Stimulated activated CD8-positive, alpha-beta memory T cell treated with anti-CD3 and anti-CD28 coated beads, Interleukin-7, amount 100 ng/mL, for 4 hours (primary cell): ENCODE measurements at regions not wholly inside any gene's neighbourhood (a gene's known extent, or its start where the extent isn't known, plus 50 kb on each side); places are given as distances from the start of the nearest gene placed in this dataset.

ENCODE experiments used
- DNase-seq, 2 donors: peaks; one replicate each; pipeline ENCODE4 v3.0.0-alpha.2; 2020; ENCODE audit warnings: low read depth in 2 of 2

DNA sequence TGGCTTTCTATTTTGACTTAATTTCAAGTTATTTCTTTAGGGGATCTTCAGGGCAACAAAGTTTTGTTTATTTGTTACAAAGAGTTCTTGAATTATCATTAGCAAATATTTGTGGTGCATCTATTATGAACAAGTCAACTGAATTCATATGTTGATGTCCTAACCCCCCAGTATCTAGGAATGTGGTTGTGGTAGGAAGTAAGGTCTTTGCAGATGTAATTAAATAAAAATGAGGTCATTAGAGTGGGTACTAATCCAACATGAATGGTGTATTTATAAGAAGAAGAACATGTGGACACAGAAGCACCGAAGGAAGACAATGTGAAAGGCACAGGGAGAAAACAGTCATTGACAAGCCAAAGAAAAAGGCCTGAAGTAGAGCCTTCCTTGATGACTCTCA is 474.0 kb upstream of the DAB2 start:
- no peak for DNase-seq

GRCh38 chr5:39896706-39897105 is 471.9 kb upstream of the DAB2 start:
- DNase-seq, result no peak

GRCh38 chr5:39896104-39896503 is 471.3 kb upstream of the DAB2 start:
- no peak for DNase-seq

DNA sequence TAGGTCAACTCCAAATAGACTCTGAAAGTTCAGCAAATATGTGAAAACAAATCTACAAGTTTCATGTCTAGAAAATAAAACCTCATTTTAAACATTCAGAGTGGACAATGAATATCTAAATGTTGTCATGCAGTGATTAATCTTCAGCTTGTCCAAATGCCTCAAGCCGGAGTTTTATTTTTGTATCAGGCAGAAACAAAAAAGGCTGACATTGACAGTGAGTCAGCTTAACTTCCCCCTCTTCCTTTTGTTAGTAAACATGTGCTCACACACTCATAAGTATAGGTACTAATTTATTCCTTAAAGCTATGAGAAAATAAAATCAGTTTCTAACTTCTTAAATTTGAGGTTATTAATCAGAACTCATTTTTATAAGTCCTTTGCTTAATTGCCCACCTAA is 467.9 kb upstream of the DAB2 start:
- no peak for DNase-seq

DNA sequence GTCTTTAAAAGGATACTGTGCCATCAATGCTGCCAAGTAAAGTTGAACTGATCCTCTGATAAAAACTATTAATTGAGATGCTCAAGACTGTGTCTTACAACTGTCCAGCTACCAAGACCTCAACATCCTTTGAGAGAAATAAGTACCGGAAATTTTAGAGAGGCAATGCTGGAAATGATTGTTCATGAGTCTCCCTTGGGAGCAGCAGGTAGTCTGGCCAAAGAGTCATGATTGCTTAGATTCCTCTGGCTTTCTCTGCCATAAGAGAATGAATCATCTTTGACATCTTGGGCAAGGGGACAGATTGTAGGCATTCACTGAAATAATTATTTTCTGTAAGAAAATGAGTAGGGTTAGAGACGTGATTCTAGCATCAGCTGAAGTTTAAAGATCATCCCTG is 466.6 kb upstream of the DAB2 start:
- DNase-seq, result no peak

- no peak for DNase-seq
Measured at GRCh38 chr5:39880985-39881384, 456.2 kb upstream of the DAB2 start.

GRCh38 chr5:39877479-39877878 is 452.7 kb upstream of the DAB2 start:
- DNase-seq, result no peak

DNA sequence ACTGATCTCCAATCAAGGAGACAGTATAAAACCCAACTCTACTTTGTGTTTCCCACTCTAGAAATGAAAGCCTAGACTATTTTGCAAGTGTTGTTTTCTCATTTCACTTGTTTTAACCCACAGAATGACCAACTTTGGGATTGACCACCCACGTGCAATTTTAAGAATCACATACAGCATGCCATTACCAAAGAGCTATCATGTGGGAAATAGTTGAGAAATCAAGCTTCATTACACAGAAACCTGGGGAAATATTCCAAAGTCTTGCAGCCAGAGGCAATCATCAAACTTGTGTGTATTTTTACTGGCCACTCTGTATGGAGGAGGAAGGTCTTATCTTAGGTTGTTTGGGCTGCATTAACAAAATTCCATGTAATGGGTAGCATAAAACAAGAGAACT is 451.4 kb upstream of the DAB2 start:
- no peak for DNase-seq

GRCh38 chr5:39870137-39870536 is 445.4 kb upstream of the DAB2 start:
- DNase-seq, result no peak

GRCh38 chr5:39869396-39869795 is 444.6 kb upstream of the DAB2 start:
- DNase-seq, result no peak

DNA sequence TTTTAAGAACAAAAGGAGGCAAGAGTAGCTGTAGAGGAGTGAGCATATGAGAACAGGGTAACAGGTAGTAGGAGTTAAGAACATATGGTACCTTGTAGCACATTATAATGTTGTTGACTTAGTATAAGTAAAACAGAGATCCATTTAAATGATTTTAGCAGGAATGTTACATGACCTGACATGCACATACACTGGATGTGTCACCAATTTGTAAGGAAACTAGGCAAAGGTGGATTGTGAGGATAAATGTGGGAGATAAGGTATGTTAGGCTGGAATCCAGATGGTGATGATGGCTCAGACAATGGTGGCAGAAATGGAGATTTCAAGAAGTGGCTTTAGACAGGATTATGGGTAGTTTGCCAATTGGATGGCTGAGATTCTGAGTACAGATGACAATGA is 443.1 kb upstream of the DAB2 start:
- DNase-seq, result no peak

DNA sequence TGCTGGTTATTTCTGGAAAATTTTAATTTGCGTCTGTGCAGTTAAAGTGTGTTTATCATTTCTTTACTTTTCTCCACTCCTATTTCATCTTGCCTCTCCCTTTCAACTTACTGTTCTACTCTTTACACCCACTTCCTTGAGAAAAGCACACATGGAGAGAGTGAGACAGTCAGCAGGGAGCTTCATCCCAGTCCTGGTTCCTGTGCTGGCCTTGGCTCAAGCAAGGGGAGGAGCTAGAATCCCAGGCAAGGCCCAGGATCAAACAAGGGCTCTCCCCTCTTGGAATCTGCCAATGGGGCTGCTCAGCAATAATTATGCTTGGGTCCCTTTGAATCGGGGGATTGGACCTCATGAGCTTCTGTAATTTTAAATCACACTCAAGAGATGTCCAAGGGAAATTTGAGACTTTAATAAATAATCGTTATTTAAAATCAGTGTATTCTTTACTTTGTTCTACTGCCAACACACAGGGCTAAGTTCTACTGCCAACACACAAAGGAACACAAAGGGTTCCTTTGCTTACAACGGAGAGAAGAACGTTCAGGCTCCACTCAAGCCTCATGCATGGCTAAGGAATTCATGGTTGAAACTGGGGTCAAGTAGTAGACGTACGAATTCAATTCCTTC is 439.3 kb upstream of the DAB2 start:
- DNase-seq, result no peak

GRCh38 chr5:39857041-39857440 is 432.3 kb upstream of the DAB2 start:
- DNase-seq, result no peak

DNA sequence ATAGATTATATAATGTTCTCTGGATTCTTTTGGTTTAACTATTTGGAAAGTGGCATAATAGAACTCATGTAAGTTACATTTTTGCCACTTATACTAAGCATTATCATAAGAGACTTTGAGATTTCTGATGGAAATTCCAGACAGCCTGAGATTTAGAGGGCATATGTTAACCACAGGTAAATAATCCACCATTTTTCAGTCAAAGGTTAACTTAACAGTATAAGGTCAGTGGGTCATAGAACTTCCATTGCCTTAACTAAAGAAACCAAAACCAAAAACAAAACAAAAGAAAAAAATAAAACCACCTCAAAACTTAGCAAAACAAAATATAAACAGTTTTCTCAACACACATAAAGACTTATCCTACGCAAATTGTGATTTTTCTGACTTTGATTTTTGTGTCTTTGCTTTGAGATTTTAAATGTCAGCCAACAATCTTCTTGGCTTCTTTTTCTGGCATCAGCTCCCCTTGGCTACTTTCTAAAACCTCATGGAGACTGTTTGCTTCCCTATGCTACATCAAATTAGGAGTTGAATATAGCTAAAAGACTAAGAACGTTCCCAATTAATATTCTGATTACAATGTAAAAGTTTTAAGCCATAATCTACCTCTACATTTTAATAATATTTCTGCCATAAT is 430.1 kb upstream of the DAB2 start:
- no peak for DNase-seq

DNA sequence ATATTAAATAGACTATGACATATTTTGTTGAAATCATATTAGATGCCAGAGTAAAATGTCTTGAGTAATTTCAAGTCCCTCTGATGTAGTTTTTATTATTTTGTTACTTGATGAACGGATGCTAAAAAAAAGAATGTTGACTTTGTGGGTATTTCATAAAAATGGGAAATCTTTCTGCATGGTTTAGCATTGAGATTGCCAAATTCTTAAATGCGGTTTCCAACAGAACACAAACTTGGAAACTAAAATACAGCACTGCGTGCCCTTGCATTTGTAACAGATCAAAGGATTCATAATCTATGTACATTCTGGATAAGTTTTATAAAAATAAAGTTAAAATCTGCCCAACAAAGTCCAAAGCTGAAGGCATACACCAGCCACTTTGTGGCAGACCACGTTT is 425.5 kb upstream of the DAB2 start:
- DNase-seq, result no peak

DNA sequence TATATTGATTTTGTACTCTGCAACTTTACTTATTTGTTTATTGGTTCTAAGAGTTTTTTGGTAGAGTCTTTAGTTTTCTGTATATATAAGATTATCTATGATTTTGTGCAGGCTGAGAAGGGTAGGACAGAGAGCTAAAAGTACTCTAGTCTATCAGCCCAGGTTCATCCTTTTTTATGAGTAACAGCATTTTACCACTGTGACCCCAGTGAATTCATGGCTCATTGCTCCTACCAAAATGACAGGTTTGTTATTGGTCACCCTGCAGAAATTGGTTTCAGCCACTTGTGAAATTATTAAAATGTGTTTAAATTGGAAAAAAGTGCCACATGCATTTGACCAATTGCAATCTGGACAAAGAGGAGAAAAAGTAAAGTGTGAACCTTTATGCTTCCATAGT is 421.4 kb upstream of the DAB2 start:
- no peak for DNase-seq

DNA sequence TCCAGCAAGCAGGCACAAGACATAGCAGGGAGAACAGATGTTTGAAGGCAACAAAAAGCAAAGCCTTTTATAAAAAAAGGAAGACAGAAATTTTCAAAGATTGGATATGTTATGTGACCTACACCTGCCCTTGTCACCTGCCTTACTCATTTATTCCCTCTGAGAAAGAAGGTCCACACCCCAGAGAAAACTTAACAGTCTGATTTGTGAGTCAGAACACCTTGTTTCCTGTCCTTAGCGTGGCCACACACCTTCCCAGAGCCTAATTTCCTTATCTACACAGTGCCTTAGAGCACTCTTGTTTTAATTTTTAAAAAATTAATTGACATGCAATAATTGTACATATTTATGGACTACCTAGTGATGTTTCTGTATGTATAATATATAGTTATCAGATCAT is 419.0 kb upstream of the DAB2 start:
- DNase-seq, result no peak

DNA sequence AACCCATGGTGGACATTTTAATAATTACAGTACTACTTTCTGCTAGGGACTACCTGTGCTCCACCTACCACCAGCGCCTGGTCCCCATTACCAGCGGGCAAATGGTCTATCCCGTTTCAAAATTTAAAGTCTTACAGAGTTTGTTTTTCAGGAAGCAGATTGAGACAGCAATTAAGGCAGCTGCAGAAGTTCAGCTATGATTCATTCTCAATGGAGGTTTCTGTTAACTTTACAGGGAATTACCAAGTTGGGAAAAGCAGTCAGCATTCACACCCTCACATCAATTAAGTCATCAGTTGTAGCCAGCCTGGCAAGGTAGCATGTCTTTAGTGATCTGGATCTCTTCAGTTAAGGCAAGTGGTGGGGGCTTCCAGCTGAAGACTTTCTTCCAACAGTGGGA is 410.6 kb upstream of the DAB2 start:
- no peak for DNase-seq

DNA sequence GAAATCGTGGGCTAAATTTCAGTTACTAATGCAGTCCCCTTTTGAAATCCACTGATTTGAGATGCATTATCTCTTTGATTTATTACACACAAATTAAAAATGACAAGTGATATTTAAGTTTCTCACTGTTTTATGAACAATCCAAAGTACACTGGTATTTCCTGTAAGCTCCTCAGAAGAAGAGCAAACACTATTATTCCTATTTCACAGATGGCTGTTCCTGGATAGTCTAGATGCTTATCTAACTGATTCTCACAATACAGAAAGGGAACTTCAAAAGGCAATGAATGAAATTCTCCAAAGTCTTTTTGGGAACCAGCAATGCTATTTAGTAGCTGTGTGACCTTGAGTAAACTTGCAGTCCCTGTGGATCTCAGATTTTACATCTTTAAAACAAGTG is 404.7 kb upstream of the DAB2 start:
- no peak for DNase-seq

GRCh38 chr5:39826051-39826450 is 401.3 kb upstream of the DAB2 start:
- no peak for DNase-seq

GRCh38 chr5:39825301-39825700 is 400.5 kb upstream of the DAB2 start:
- DNase-seq, result no peak

GRCh38 chr5:39822020-39822419 is 397.2 kb upstream of the DAB2 start:
- no peak for DNase-seq

- DNase-seq, result no peak
Measured at GRCh38 chr5:39816866-39817265, 392.1 kb upstream of the DAB2 start.
